Large intestine (tissue), 3 donors: ENCODE measurements at regions not wholly inside any gene's neighbourhood (a gene's known extent, or its start where the extent isn't known, plus 50 kb on each side); places are given as distances from the start of the nearest gene placed in this dataset.

Experiments
- DNase-seq, 2 donors: peaks; one replicate each; pipeline versions ENCODE4 v3.0.0 to v3.0.0-alpha.2; 2013
- H3K27ac ChIP-seq: one replicate; pipeline ENCODE4 v1.5.1; 2013; ENCODE audit warnings: low read length
- H3K27me3 ChIP-seq: 2 replicates; pipeline ENCODE4 v1.6.1; 2013; ENCODE audit warnings: low read length; ENCODE audit not compliant: control insufficient read depth, insufficient read depth
- H3K36me3 ChIP-seq: 2 replicates; pipeline ENCODE4 v1.6.1; 2013; ENCODE audit warnings: low read length; ENCODE audit not compliant: control insufficient read depth, insufficient read depth
- H3K4me1 ChIP-seq: one replicate; pipeline ENCODE4 v1.6.1; 2013; ENCODE audit warnings: low read length; ENCODE audit not compliant: control insufficient read depth, insufficient read depth
- H3K4me3 ChIP-seq: one replicate; pipeline ENCODE4 v1.5.1; 2013; ENCODE audit warnings: low read length
- H3K9me3 ChIP-seq: one replicate; pipeline ENCODE4 v1.6.1; 2013; ENCODE audit warnings: mild to moderate bottlenecking, low read depth, low read length, moderate library complexity; ENCODE audit not compliant: control insufficient read depth
- WGBS: methylation state at CpG from one replicate; pipeline ENCODE4 v1.1.5; 2013; ENCODE audit warnings: low lambda C conversion rate; ENCODE audit not compliant: insufficient coverage; 5-methylcytosine and 5-hydroxymethylcytosine counted together

DNA sequence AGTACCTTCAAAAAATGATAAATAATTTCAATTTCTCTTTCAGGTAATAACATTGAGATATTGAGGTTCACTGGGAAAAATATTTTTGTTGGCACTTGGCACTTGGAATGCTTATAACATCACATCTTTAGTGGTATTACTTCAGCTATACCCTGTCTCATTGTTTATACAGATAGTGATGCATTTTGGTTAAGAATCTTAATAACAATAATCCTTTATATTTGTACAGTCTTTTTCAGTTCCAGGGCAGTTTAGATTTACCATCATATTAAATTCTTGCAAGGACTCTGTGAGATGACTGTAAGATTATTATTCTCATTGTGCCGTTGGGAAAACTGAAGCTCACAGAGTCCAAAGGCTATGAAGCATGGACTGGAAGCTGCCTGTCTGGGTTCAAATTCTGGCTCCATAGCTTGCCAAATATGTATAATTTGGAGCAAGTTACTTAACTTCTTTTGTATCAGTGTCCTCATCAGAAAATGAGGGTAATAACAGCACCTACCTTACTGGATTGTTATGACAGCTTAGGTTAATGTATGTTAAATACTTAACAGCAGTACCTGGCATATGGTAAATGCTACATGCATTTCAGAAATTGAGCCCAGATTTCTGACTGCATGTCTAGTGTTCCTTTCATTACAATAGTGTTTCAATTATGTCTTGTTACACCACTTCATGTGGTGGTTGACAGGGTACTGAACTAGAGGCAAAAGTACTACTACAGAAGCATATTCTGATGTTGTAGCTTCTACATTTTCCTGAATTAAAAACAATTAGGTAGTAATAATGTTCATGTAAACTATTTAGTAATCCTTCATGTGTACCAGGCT is 272.2 kb downstream of the PLK2 start:
- H3K36me3 ChIP-seq: no peaks in the 10 kb centered on the region
- H3K4me1 ChIP-seq: no peaks in the 10 kb centered on the region
- no peaks in the 10 kb centered on the region for H3K27me3 ChIP-seq
- no peak overlapping the region for H3K4me3 ChIP-seq
- H3K9me3 ChIP-seq: no peaks in the 10 kb centered on the region
- WGBS: no CpG with 5 or more reads among the region's 1 CpG
- DNase-seq: no peak
- H3K27ac ChIP-seq: no peak overlapping the region

DNA sequence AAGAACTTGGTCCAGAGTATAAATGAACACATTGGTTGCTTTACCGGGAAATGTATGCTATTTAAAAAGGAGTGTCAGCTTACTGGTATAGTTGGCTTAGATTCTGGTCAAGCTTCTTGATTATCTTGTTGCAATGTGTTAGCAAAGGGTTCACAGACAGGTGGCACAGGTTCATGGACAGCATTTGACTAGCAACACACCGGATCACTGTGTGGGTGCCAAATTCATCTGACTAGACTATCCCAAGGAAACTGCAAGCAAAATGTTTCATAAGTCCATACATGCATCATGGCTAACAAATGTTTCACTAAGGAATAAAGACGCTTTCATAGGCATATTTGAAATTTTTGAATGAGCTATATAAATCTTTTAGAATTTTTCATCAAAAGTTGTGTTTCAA is 274.1 kb downstream of the PLK2 start:
- H3K4me3 ChIP-seq: no peak overlapping the region
- no peaks in the 10 kb centered on the region for H3K27me3 ChIP-seq
- no peaks in the 10 kb centered on the region for H3K9me3 ChIP-seq
- 14% methylated on average over 1 of the region's 3 CpGs for WGBS
- no peak overlapping the region for H3K27ac ChIP-seq
- H3K4me1 ChIP-seq: no peaks in the 10 kb centered on the region
- H3K36me3 ChIP-seq: no peaks in the 10 kb centered on the region
- DNase-seq: no peak

GRCh38 chr5:58185397-58185796 is 274.5 kb downstream of the PLK2 start:
- no peaks in the 10 kb centered on the region for H3K36me3 ChIP-seq
- 90% methylated on average over 2 of the region's 2 CpGs for WGBS
- no peak overlapping the region for H3K27ac ChIP-seq
- no peak for DNase-seq
- no peaks in the 10 kb centered on the region for H3K27me3 ChIP-seq
- no peak overlapping the region for H3K4me3 ChIP-seq
- no peaks in the 10 kb centered on the region for H3K4me1 ChIP-seq
- no peaks in the 10 kb centered on the region for H3K9me3 ChIP-seq

DNA sequence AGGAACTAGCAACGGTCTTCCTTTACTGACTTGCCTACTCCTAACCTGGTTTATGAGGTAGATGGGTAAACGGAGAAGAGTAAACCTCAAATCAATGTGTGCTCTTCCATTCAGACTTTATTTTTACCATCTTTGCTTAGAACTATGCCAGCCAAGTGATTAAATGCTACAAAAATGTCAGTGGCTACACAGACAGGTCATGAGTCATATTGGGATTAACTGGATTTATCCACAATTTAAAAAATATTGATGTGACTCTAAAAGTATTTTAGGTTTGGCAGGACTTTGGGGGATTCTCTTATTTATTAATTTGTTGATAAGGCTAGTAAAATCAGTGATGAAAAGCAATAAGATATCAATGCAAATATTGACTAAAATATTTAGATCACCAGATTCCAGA is 275.0 kb downstream of the PLK2 start:
- no peak overlapping the region for H3K4me3 ChIP-seq
- no peaks in the 10 kb centered on the region for H3K4me1 ChIP-seq
- WGBS: 77% methylated on average over 2 of the region's 2 CpGs
- no peaks in the 10 kb centered on the region for H3K9me3 ChIP-seq
- no peak for DNase-seq
- H3K36me3 ChIP-seq: no peaks in the 10 kb centered on the region
- no peak overlapping the region for H3K27ac ChIP-seq
- H3K27me3 ChIP-seq: no peaks in the 10 kb centered on the region

DNA sequence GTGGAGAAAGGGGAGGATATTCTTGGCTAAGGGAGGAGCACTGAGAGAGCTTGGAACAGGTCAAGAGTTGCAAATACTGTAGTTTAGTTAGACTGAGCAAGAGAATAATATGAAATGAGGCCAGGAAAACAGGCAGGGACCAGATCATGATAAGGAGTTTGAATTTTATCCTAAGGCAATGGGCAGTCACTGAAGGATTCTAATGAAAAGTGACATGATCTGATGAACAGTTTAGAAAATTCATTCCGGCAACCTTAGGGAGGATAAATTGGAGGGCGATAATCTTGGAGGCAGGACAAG is 276.1 kb downstream of the PLK2 start:
- Histone ChIP-seq H3K4me3 (no peak overlapping the region), H3K9me3 (no peaks in the 10 kb centered on the region), H3K27ac (no peak overlapping the region), H3K36me3 (no peaks in the 10 kb centered on the region), H3K4me1 (no peaks in the 10 kb centered on the region), H3K27me3 (no peaks in the 10 kb centered on the region)
- no peak for DNase-seq
- 100% methylated on average over 1 of the region's 2 CpGs for WGBS

DNA sequence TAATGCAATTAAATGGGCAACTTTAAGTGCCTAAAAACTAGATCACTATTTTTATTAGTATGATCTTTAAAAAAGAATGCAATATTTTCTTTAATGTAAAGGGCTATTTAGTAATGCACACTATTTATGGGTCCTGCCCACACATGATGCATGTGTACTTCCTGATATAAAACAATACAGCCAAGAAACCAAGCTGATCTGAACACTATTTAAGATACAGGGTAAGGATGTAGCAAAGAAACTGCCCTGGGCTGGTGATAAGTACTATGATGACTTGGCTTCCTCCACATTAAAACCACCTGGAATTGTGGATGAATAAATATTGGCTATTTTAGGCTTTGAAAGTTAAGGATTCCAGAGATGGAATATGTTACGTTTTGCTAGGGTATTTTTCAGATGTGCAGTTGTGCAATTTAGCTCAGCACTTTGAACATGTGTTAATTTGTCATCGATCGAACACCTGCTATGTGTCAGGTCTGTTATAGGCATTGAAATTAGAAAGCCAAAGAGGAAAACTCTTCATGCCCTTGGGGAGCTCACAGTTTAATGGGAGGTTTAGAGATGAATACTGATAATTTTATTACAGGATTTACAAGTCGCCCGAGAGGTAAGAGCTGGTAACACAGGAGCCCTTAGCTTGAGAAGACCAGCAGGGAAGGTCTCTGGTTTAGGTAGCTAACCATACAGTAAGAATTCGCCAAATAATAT is 276.7 kb downstream of the PLK2 start:
- no peaks in the 10 kb centered on the region for H3K9me3 ChIP-seq
- 67% methylated on average over 4 of the region's 6 CpGs for WGBS
- H3K4me3 ChIP-seq: no peak overlapping the region

GRCh38 chr5:58182287-58182841 is 277.5 kb downstream of the PLK2 start:
- Histone ChIP-seq H3K36me3 (no peaks in the 10 kb centered on the region), H3K4me1 (no peaks in the 10 kb centered on the region), H3K27ac (no peak overlapping the region), H3K27me3 (no peaks in the 10 kb centered on the region), H3K9me3 (no peaks in the 10 kb centered on the region), H3K4me3 (no peak overlapping the region)
- WGBS: no CpG with 5 or more reads among the region's 3 CpGs
- DNase-seq: no peak

More for the DNA sequence above, 276.7 kb downstream of the PLK2 start:
- no peaks in the 10 kb centered on the region for H3K4me1 ChIP-seq
- H3K27me3 ChIP-seq: no peaks in the 10 kb centered on the region
- H3K27ac ChIP-seq: no peak overlapping the region
- no peak for DNase-seq
- no peaks in the 10 kb centered on the region for H3K36me3 ChIP-seq

GRCh38 chr5:58181578-58182286 is 278.2 kb downstream of the PLK2 start:
- no peak for DNase-seq
- Histone ChIP-seq H3K36me3 (no peaks in the 10 kb centered on the region), H3K27me3 (no peaks in the 10 kb centered on the region), H3K4me3 (no peak overlapping the region), H3K9me3 (no peaks in the 10 kb centered on the region), H3K4me1 (no peaks in the 10 kb centered on the region), H3K27ac (no peak overlapping the region)
- WGBS: 59% methylated on average over 3 of the region's 6 CpGs

- 100% methylated on average over 1 of the region's 1 CpG for WGBS
- Histone ChIP-seq H3K4me1 (no peaks in the 10 kb centered on the region), H3K9me3 (no peaks in the 10 kb centered on the region), H3K27ac (no peak overlapping the region), H3K36me3 (no peaks in the 10 kb centered on the region), H3K27me3 (no peaks in the 10 kb centered on the region), H3K4me3 (no peak overlapping the region)
- no peak for DNase-seq
Observed at GRCh38 chr5:58172946-58173345, 286.9 kb downstream of the PLK2 start.

DNA sequence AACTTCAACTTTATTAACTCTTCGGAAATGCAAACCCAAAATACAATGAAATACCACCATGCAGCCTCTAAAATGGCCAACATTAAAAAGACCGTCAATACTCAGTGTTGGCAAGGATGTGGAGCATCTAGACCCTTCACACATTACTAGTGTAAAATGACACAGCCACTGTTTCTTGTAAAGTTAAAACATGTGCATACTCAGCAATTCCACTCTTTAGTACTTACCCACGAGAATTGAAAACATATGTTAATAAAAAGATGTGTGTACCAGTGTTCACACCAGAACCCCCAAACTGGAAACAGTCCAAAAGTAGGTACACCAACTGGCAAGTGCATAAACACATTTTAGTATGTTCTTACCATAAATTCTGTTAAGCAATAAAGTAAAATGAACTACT is 294.7 kb downstream of the PLK2 start:
- DNase-seq: no peak
- WGBS: no CpG with 5 or more reads among the region's 3 CpGs

More for the DNA sequence above, 294.7 kb downstream of the PLK2 start:
- no peaks in the 10 kb centered on the region for H3K9me3 ChIP-seq
- no peaks in the 10 kb centered on the region for H3K36me3 ChIP-seq
- H3K4me1 ChIP-seq: no peaks in the 10 kb centered on the region
- H3K4me3 ChIP-seq: no peak overlapping the region
- no peak overlapping the region for H3K27ac ChIP-seq
- H3K27me3 ChIP-seq: no peaks in the 10 kb centered on the region
